ENCODE measurements at regions not wholly inside any gene's neighbourhood (a gene's known extent, or its start where the extent isn't known, plus 50 kb on each side); places are given as distances from the start of the nearest gene placed in this dataset.

- no peak for DNase-seq
Observed at GRCh38 chr9:106682420-106682819, 180.5 kb upstream of the ZNF462 start.

- DNase-seq: no peak
Observed at GRCh38 chr9:106683454-106683853, 179.5 kb upstream of the ZNF462 start.

GRCh38 chr9:106684940-106685695 lies 177.8 kb upstream of the ZNF462 start:
- no peak for DNase-seq

- DNase-seq: no peak
Observed at GRCh38 chr9:106689089-106689488, 173.9 kb upstream of the ZNF462 start.

GRCh38 chr9:106691627-106692026 lies 171.3 kb upstream of the ZNF462 start:
- no peak for DNase-seq

GRCh38 chr9:106693558-106693957 lies 169.4 kb upstream of the ZNF462 start:
- peak; percentile 23 for DNase-seq

- DNase-seq: no peak
Observed at GRCh38 chr9:106696804-106697203, 166.2 kb upstream of the ZNF462 start.

GRCh38 chr9:106697390-106697749 lies 165.6 kb upstream of the ZNF462 start:
- peak; percentile 79 for DNase-seq

- peak; percentile 96 for DNase-seq
Observed at GRCh38 chr9:106697750-106698502, 165.0 kb upstream of the ZNF462 start.

- DNase-seq: no peak
Observed at GRCh38 chr9:106700676-106701075, 162.3 kb upstream of the ZNF462 start.

GRCh38 chr9:106701611-106702010 lies 161.4 kb upstream of the ZNF462 start:
- DNase-seq: no peak

GRCh38 chr9:106704056-106704615 lies 158.8 kb upstream of the ZNF462 start:
- no peak for DNase-seq

GRCh38 chr9:106707291-106707690 lies 155.7 kb upstream of the ZNF462 start:
- no peak for DNase-seq

- no peak for DNase-seq
Observed at GRCh38 chr9:106707738-106708474, 155.1 kb upstream of the ZNF462 start.

GRCh38 chr9:106708475-106709146 lies 154.4 kb upstream of the ZNF462 start:
- no peak for DNase-seq

- no peak for DNase-seq
Observed at GRCh38 chr9:106712279-106712678, 150.7 kb upstream of the ZNF462 start.

GRCh38 chr9:106713206-106713605 lies 149.8 kb upstream of the ZNF462 start:
- DNase-seq: no peak

GRCh38 chr9:106716820-106717219 lies 146.1 kb upstream of the ZNF462 start:
- no peak for DNase-seq

- DNase-seq: no peak
Observed at GRCh38 chr9:106717686-106718085, 145.3 kb upstream of the ZNF462 start.

- no peak for DNase-seq
Observed at GRCh38 chr9:106718936-106719335, 144.0 kb upstream of the ZNF462 start.

GRCh38 chr9:106722051-106722753 lies 140.8 kb upstream of the ZNF462 start:
- no peak for DNase-seq

- no peak for DNase-seq
Observed at GRCh38 chr9:106723926-106724325, 139.0 kb upstream of the ZNF462 start.
